Superior temporal gyrus (tissue), 1 donor: ENCODE measurements at regions not wholly inside any gene's neighbourhood (a gene's known extent, or its start where the extent isn't known, plus 50 kb on each side); places are given as distances from the start of the nearest gene placed in this dataset.
A peak's percentile ranks its signal among the peaks of the same experiment; 100 is the strongest.
"Not testable (repeated sequence)": the region's sequence is repeated elsewhere in the genome, so short reads cannot be mapped to it uniquely, and the experiment has no call there.

Experiments used
- DNase-seq: peaks from one replicate; pipeline ENCODE4 v3.0.0-alpha.2; 2016; ENCODE audit errors: extremely low spot score

DNA sequence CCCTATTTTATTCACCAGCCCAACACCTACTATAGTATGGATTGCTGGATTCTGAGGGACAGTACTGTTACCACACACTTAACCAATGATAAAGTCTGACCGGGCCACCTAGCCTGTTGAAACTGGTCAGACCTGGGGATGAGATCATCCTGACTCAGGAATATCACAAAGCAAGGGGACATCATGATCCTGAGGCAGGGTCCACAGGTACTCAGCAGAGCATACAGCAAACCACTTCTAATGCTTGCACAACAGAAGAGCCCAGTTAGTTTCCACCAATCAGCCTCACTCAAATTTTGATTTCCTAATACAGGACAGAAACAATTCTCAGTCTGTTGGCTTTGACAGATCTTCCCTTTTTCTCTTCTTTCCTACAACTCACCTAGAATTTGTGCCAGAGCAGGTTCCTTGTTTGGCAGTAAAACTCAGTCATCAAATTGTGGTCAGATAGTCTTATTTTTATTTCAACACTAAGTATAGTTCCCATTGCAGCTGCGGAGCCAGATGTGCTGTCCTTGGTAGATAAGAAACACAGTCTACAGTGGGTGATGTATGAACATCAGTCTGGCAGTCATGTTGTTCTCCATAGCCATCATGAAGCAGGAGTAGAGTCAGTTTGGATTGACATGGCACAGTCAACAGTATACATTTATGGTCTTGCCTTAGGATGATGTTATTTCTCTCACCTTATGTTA lies 90.1 kb upstream of the PRR23C start:
- DNase-seq = no peak

DNA sequence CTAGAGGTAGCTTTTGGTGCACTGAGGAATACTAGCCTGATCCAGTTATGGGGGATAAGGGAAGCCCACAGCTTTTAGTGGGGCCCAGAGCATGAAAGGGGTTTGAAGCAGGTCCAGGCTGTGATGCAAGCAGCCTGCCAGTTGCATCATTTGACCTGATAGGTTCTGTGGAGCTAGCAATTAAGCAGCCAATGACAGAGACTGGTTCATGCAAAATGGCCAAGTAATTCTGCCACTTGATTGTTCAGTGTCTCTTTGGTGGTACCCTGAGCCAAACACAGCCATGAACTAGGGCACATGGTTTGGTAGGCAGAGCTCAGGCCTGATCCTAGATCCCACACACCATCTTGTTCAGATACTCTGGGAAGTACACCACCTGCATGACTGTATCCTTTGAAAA lies 91.0 kb upstream of the PRR23C start:
- DNase-seq = no peak

GRCh38 chr3:139136469-139137202 lies 91.9 kb upstream of the PRR23C start:
- no peak for DNase-seq

DNA sequence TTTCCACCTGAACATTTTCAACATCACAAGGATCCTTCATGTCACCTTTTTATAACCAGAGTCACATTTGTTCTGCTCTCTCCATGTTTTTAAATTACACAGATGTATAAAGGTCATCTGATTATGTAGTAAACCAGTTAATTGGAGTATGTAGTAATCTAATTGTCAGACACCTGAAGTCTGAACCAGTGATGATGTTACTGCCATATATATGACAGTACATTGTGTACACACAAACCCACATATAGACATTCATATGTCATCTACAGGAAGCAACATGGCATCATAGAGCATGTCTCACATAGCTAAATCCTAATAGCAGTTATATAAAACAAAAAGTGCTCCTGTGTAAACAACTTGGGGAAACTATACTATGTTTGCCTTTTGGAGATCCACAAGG lies 95.9 kb upstream of the PRR23C start:
- DNase-seq = no peak

DNA sequence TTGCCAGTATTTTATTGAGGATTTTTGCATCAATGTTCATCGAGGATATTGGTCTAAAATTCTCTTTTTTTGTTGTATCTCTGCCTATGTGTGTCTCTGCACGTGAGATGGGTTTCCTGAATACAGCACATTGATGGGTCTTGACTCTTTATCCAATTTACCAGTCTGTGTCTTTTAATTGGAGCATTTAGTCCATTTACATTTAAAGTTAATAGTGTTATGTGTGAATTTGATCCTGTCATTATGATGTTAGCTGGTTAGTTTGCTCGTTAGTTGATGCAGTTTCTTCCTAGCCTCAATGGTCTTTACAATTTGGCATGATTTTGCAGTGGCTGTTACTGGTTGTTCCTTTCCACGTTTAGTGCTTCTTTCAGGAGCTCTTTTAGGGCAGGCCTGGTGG lies 101.3 kb upstream of the PRR23C start:
- not testable (repeated sequence) for DNase-seq

DNA sequence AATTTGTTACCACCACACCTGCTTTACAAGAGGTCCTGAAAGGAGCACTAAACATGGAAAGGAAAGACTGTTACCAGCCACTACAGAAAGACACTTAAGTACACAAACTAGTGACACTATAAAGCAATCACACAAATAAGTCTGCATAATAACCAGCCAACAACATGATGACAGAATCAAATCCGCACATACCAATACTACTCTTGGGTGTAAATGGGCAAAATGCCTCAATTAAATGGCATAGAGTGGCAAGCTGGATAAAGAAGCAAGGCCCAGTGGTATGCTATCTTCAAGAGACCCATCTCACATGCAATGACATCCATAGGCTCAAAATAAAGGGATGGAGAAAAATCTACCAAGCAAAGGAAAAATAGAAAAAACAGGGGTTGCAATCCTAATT lies 106.8 kb upstream of the PRR23C start:
- DNase-seq = no peak

DNA sequence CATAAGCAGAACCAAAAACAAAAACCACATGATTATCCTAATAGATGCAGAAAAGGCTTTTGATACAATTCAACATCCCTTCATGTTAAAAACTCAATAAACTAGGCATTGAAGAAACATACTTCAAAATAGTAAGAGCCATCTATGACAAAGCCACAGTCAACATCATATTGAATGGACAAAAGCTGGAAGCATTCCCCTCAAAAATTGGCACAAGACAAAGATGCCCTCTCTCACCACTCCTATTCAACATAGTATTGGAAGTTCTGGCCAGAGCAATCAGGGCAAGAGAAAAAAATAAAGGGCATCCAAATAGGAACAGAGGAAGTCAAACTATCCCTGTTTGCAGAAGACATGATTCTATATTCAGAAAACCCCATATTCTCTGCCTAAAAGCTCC lies 108.7 kb upstream of the PRR23C start:
- peak; percentile 51 for DNase-seq

GRCh38 chr3:139157161-139157932 lies 112.7 kb upstream of the PRR23C start:
- DNase-seq = no peak

DNA sequence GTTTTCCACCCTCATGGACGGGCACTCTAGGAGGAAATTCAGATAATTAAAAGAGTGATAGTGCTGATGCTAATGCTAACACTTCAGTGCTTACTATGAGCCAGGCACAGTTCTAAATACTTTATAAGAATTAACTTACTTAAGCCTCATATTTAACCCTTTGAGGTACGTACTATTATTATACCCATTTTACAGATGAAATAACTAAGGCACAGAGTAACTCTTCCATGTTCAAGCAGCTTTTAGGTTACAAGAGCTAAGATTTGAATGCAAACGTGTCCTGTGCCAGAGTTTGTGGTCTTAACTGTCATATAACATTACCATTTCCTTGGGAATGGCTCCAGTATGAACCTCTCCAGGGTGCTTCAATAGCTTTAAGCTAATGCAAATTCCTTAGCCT lies 114.7 kb upstream of the PRR23C start:
- no peak for DNase-seq

DNA sequence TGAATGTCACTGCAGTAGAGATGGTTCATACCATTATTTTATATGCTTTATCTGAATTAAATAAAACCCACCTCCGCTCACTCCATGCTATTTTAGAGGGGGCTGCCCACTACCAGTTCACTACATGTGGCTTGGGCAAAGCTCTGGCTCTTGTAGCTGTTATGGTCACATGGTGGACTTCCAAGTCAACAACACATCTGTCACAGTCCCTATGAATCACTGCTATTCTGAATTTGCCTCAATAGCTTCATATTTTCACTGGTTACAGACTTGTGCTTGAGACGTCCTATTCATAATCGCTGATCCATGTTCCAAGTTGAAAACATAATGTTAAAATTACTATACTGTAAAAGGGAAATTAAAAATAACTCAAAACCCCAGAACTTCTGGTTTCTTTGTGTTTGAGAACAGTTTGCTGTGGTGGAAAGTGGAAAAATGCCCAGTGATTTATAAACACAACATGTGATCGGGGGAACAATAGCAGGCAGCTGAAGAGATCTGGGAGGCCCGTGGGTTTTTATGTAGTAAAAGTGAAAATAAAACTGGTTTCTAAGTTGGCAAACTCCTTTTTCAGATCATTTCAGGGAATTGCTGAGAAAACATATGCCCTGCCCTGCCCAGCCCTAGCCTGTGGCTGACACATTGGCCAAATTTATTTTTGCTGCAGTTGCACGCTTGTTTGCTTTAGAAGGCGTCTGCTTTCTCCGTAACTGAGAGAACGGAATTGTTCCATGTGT lies 128.8 kb upstream of the PRR23C start:
- DNase-seq = peak; percentile 93

GRCh38 chr3:139180489-139180888 lies 135.8 kb upstream of the PRR23C start:
- DNase-seq = no peak

DNA sequence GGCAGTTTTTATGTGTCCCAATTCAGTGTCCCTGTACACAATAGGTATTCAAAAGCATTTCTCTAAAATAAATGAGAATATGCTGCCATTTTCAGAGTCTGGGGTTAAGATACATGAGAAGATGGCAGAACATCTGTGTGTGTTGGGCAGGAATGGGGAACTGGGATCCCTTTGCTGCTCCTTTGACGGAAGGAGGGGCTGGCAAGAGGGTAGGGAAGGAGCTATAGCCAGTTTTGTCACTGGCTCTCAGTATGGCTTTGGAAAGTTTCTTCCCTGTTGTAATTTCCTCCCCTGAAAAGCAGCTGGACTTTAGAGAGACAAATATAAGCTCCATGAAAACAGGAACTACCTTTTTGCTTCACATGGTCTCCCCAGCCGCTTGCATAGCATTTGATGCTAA lies 137.5 kb upstream of the PRR23C start:
- no peak for DNase-seq

DNA sequence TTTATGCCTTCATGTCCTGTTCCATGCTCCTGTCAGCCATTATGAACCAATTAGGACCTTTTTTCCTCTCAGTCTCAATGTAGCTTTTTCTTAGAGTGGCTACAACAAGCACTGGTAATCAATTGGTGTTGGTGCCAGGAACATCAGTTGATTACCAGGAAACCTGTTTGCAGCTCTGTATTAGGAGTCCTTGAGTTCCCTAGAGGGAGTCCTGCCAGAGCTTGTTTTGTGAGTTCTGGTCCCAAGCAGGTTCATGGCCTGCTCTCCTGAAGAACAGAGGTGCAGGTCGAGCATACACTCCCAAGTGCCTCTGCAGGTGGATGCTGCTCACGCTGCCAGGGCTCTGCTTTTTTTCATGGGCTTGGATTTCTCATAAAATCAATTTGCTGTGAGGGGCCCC lies 137.9 kb upstream of the PRR23C start:
- no peak for DNase-seq

- no peak for DNase-seq
Measured at GRCh38 chr3:139185527-139185926, 140.8 kb upstream of the PRR23C start.

GRCh38 chr3:139187154-139187553 lies 142.5 kb upstream of the PRR23C start:
- no peak for DNase-seq

GRCh38 chr3:139187648-139188047 lies 143.0 kb upstream of the PRR23C start:
- peak; percentile 49 for DNase-seq

GRCh38 chr3:139189943-139190342 lies 145.3 kb upstream of the PRR23C start:
- no peak for DNase-seq

- DNase-seq = not testable (repeated sequence)
Measured at GRCh38 chr3:139194421-139194820, 149.4 kb upstream of the MRPS22 start.

DNA sequence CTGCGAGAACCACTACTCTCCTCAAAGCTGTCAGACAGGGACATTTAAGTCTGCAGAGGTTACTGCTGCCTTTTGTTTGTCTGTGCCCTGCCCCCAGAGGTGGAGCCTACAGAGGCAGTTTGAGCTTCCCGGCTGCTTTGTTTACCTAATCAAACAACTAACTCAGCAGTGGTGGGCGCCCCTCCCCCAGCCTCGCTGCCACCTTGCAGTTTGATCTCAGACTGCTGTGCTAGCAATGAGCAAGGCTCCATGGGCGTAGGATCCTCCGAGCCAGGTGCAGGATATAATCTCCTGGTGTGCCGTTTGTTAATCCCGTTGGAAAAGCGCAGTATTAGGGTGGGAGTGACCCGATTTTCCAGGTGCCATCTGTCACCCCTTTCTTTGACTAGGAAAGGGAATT lies 147.7 kb upstream of the MRPS22 start:
- not testable (repeated sequence) for DNase-seq

- DNase-seq = no peak
Measured at GRCh38 chr3:139197251-139197650, 146.6 kb upstream of the MRPS22 start.

- no peak for DNase-seq
Measured at GRCh38 chr3:139198186-139198585, 145.6 kb upstream of the MRPS22 start.

DNA sequence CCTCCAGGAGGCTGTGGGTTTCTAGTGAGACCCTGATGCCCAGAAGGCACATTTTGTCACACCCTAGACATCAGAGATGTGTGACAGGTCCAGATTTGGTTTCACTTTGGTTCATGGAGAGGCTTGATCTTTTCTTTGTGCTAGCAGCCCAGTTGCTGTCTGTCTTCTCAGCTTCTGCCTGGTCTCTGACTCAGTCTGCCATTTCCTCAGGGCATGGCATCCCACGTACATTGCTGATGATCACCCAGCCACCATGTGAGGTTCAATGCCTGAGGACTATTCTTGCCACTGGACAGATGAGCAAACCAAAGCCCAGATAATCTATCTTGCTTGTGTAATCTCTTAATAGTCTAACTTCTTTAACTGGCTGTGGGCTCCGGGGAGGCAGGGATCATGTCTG lies 144.9 kb upstream of the MRPS22 start:
- DNase-seq = no peak
